Astrocyte (in vitro differentiated cells and primary cell): ENCODE measurements at regions not wholly inside any gene's neighbourhood (a gene's known extent, or its start where the extent isn't known, plus 50 kb on each side); places are given as distances from the start of the nearest gene placed in this dataset.

Experiments
- DNase-seq: peaks from one replicate; pipeline ENCODE4 v3.0.0-alpha.2; 2010; ENCODE audit warnings: low read depth
- FAIRE-seq: peaks from 2 replicates; lab custom pipeline; 2011; peaks lifted over from hg19 to GRCh38; lab: Jason Lieb, UNC
- H2AFZ ChIP-seq: 2 replicates; pipeline ENCODE4 v1.6.0; 2012; ENCODE audit warnings: low read depth, low read length, inconsistent platforms
- H3K27ac ChIP-seq: 2 replicates; pipeline ENCODE4 v1.5.1; 2011; ENCODE audit warnings: low read depth, low read length, inconsistent platforms
- H3K27me3 ChIP-seq: 2 replicates; pipeline ENCODE4 v1.6.0; 2011; ENCODE audit warnings: low read length, inconsistent platforms; ENCODE audit not compliant: insufficient read depth
- H3K36me3 ChIP-seq: 2 replicates; pipeline ENCODE4 v1.5.1; 2011; ENCODE audit warnings: low read length, inconsistent platforms; ENCODE audit not compliant: insufficient read depth
- H3K4me1 ChIP-seq: 2 replicates; pipeline ENCODE4 v1.5.1; 2011; ENCODE audit warnings: low read length, inconsistent platforms; ENCODE audit not compliant: insufficient read depth
- H3K4me2 ChIP-seq: 2 replicates; pipeline ENCODE4 v1.6.0; 2012; ENCODE audit warnings: low read length, inconsistent platforms
- H3K4me3 ChIP-seq: 2 replicates; pipeline ENCODE4 v1.5.1; 2011; ENCODE audit warnings: low read depth, mild to moderate bottlenecking, low read length, inconsistent platforms; ENCODE audit not compliant: insufficient read depth
- H3K79me2 ChIP-seq: 2 replicates; pipeline ENCODE4 v1.6.0; 2012; ENCODE audit warnings: mild to moderate bottlenecking, low read length, inconsistent platforms; ENCODE audit not compliant: insufficient read depth
- H3K9ac ChIP-seq: 2 replicates; pipeline ENCODE4 v1.6.0; 2012; ENCODE audit warnings: mild to moderate bottlenecking, low read length, inconsistent platforms
- H3K9me3 ChIP-seq: 2 replicates; pipeline ENCODE4 v1.5.1; 2012; ENCODE audit warnings: low read depth, mild to moderate bottlenecking, low read length, inconsistent platforms; ENCODE audit not compliant: insufficient read depth
- H4K20me1 ChIP-seq: 2 replicates; pipeline ENCODE4 v1.6.0; 2012; ENCODE audit warnings: low read length, inconsistent platforms; ENCODE audit not compliant: insufficient read depth
- H3K27ac Mint-ChIP-seq: one replicate; pipeline ENCODE4 v1.8.0; 2021; ENCODE audit warnings: mild to moderate bottlenecking, mixed read lengths; ENCODE audit not compliant: unreplicated experiment
- H3K27me3 Mint-ChIP-seq: one replicate; pipeline ENCODE4 v1.8.0; 2021; ENCODE audit warnings: low read depth, mixed read lengths; ENCODE audit not compliant: unreplicated experiment
- H3K36me3 Mint-ChIP-seq: one replicate; pipeline ENCODE4 v1.8.0; 2021; ENCODE audit warnings: low read depth, mixed read lengths; ENCODE audit not compliant: unreplicated experiment
- H3K4me1 Mint-ChIP-seq: one replicate; pipeline ENCODE4 v1.8.0; 2021; ENCODE audit warnings: low read depth, mixed read lengths; ENCODE audit not compliant: unreplicated experiment
- H3K4me3 Mint-ChIP-seq: one replicate; pipeline ENCODE4 v1.8.0; 2021; ENCODE audit warnings: mild to moderate bottlenecking, moderate library complexity, mixed read lengths; ENCODE audit not compliant: unreplicated experiment
- H3K9me3 Mint-ChIP-seq: one replicate; pipeline ENCODE4 v1.8.0; 2021; ENCODE audit warnings: mild to moderate bottlenecking, mixed read lengths; ENCODE audit not compliant: unreplicated experiment
- CTCF ChIP-seq: IDR thresholded peaks from 2 replicates; pipeline ENCODE4 v1.5.1; 2011; ENCODE audit warnings: low read depth, mild to moderate bottlenecking, inconsistent platforms, low read length, moderate library complexity; ENCODE audit not compliant: insufficient read depth
- EZH2 ChIP-seq: IDR thresholded peaks from 2 replicates; pipeline ENCODE4 v1.6.1; 2012; ENCODE audit warnings: mild to moderate bottlenecking, low read length, inconsistent platforms; ENCODE audit not compliant: insufficient read depth

- no peaks in the 10 kb centered on the region for H3K4me1 Mint-ChIP-seq
- TF ChIP-seq CTCF (no peak), EZH2 (no peak)
- H3K27me3 Mint-ChIP-seq = no peaks in the 10 kb centered on the region
- Histone ChIP-seq H3K4me1 (no peaks in the 10 kb centered on the region), H3K79me2 (no peaks in the 10 kb centered on the region), H3K9me3 (no peaks in the 10 kb centered on the region), H3K27ac (no peak overlapping the region), H4K20me1 (no peaks in the 10 kb centered on the region), H2AFZ (no peak overlapping the region), H3K4me2 (no peak overlapping the region), H3K9ac (no peak overlapping the region), H3K4me3 (no peak overlapping the region), H3K36me3 (no peaks in the 10 kb centered on the region), H3K27me3 (no peaks in the 10 kb centered on the region)
- no peaks in the 10 kb centered on the region for H3K36me3 Mint-ChIP-seq
- no peaks in the 10 kb centered on the region for H3K9me3 Mint-ChIP-seq
- FAIRE-seq (no peak), DNase-seq (no peak)
- no peak overlapping the region for H3K4me3 Mint-ChIP-seq
- no peak overlapping the region for H3K27ac Mint-ChIP-seq
Observed at GRCh38 chr2:225865468-225865867, 466.0 kb downstream of the NYAP2 start.

- Mint-ChIP-seq H3K9me3 (no peaks in the 10 kb centered on the region), H3K4me1 (no peaks in the 10 kb centered on the region), H3K27me3 (no peaks in the 10 kb centered on the region), H3K36me3 (no peaks in the 10 kb centered on the region), H3K27ac (no peak overlapping the region), H3K4me3 (no peak overlapping the region)
- no peaks in the 10 kb centered on the region for H3K9me3 ChIP-seq
- H3K4me1 ChIP-seq = no peaks in the 10 kb centered on the region
- DNase-seq (no peak), FAIRE-seq (no peak)
- no peak overlapping the region for H3K4me2 ChIP-seq
- H3K36me3 ChIP-seq = no peaks in the 10 kb centered on the region
- H4K20me1 ChIP-seq = no peaks in the 10 kb centered on the region
- no peak overlapping the region for H2AFZ ChIP-seq
- H3K9ac ChIP-seq = no peak overlapping the region
- no peaks in the 10 kb centered on the region for H3K79me2 ChIP-seq
- TF ChIP-seq CTCF = no peak
- TF ChIP-seq EZH2 = no peak
- H3K4me3 ChIP-seq = no peak overlapping the region
- no peak overlapping the region for H3K27ac ChIP-seq
- no peaks in the 10 kb centered on the region for H3K27me3 ChIP-seq
Observed at GRCh38 chr2:225864394-225864793, 464.9 kb downstream of the NYAP2 start.

GRCh38 chr2:225842939-225843338 is 443.4 kb downstream of the NYAP2 start:
- H3K36me3 ChIP-seq = no peaks in the 10 kb centered on the region
- Mint-ChIP-seq H3K9me3 (no peaks in the 10 kb centered on the region), H3K27ac (no peak overlapping the region), H3K36me3 (no peaks in the 10 kb centered on the region), H3K4me3 (no peak overlapping the region), H3K27me3 (no peaks in the 10 kb centered on the region), H3K4me1 (no peaks in the 10 kb centered on the region)
- H3K4me1 ChIP-seq = peaks cover 3% of the 10 kb centered on the region
- no peaks in the 10 kb centered on the region for H4K20me1 ChIP-seq
- FAIRE-seq = no peak
- peak; percentile 27 for DNase-seq
- H3K9ac ChIP-seq = no peak overlapping the region
- TF ChIP-seq EZH2 (no peak), CTCF (no peak)
- H2AFZ ChIP-seq = no peak overlapping the region
- no peak overlapping the region for H3K27ac ChIP-seq
- H3K27me3 ChIP-seq = no peaks in the 10 kb centered on the region
- H3K79me2 ChIP-seq = no peaks in the 10 kb centered on the region
- H3K9me3 ChIP-seq = no peaks in the 10 kb centered on the region
- no peak overlapping the region for H3K4me2 ChIP-seq
- H3K4me3 ChIP-seq = no peak overlapping the region
